ENCODE measurements at regions not wholly inside any gene's neighbourhood (a gene's known extent, or its start where the extent isn't known, plus 50 kb on each side); places are given as distances from the start of the nearest gene placed in this dataset.

DNA sequence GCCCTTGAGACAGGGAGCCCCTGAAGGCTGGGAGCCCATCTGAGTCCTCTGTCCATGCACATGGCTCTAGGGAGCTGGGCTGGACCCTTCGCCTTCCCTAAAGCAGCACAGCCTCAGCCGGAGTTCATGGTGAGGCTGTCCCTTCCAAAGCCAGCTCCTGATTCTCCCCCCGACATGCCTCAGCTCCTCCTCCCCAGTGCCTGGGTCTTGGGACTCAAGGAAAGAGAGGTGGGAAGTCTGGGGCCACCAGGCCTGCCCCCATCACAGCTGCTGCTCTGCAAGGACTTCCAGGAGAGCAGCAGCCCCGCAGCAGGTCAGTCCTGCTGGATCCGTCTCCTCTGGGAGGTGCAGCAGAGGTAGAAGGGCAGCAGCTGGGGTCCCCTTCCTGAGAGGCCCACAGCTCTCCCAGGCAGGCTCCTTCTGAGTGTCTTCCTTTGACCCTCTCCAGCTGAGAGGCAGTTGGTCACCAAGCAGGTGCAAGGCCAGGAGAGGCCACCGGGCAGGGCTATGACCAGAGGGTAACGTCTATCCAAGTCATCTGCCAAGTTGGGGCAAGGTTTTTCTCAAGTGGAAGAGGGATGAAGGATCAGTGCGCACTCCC is 90.5 kb downstream of the ADRA2C start:
- in situ Hi-C loops (cut with MboI; ENCODE audit: low sequenced_read_pairs in 4 of 4): no loop called here
- Histone ChIP-seq H3K27me3 (peaks cover 16 to 34% (median 18%) of the 10 kb centered on the region in 3 donors), H3K4me3 (no peak overlapping the region), H3K36me3 (no peaks in the 10 kb centered on the region), H3K4me1 (no peaks in the 10 kb centered on the region), H3K27ac (no peak overlapping the region), H3K9me3 (no peaks in the 10 kb centered on the region)
- no peak for TF ChIP-seq POLR2A (IDR thresholded peaks at IDR 0.05)
- TF ChIP-seq, protein P1, sequence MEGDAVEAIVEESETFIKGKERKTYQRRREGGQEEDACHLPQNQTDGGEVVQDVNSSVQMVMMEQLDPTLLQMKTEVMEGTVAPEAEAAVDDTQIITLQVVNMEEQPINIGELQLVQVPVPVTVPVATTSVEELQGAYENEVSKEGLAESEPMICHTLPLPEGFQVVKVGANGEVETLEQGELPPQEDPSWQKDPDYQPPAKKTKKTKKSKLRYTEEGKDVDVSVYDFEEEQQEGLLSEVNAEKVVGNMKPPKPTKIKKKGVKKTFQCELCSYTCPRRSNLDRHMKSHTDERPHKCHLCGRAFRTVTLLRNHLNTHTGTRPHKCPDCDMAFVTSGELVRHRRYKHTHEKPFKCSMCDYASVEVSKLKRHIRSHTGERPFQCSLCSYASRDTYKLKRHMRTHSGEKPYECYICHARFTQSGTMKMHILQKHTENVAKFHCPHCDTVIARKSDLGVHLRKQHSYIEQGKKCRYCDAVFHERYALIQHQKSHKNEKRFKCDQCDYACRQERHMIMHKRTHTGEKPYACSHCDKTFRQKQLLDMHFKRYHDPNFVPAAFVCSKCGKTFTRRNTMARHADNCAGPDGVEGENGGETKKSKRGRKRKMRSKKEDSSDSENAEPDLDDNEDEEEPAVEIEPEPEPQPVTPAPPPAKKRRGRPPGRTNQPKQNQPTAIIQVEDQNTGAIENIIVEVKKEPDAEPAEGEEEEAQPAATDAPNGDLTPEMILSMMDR (IDR thresholded peaks at IDR 0.05 in 4 of 5, conservative IDR thresholded peaks at IDR 0.05 in 1 of 5): no peak
- ATAC-seq: no peak
- intact Hi-C loops (cut with DNase I; ENCODE audit: low total_unique reads): no loop called here
- DNase-seq: no peak

DNA sequence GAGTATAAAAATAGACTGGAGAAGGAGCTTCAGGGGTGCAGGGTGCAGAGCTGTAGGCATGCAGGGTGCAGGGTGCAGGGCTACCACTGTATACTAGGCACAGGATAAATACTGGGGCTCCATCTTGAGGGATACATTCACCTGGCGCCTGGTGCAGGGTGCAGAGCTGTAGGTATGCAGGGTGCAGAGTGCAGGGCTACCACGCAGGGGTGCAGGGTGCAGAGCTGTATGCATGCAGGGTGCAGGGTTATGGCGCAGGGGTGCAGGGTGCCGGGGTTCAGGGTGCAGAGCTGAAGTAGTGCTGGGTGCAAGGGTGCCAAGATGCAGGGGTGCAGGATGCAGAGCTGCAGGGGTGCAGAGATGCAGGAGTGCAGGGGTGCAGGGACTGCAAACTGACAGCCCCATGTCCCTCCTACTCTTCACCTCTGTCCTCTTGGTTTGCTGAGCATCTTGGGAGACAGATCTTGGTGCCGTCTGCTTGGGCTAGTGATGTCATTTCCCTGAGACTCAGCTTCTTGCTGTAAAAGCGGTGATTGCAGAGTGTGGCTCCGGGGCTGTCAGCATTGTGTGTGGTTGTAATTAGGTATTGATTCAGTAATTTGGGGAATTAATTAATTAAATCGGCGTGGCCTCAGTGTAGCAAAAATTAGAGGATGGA is 91.2 kb downstream of the ADRA2C start:
- intact Hi-C loops (cut with DNase I; ENCODE audit: low total_unique reads): no loop called here
- no peak for DNase-seq
- in situ Hi-C loops (cut with MboI; ENCODE audit: low sequenced_read_pairs in 4 of 4): no loop called here
- no peak overlapping the region for H3K4me3 ChIP-seq
- no peaks in the 10 kb centered on the region for H3K4me1 ChIP-seq
- no peak overlapping the region for H3K27ac ChIP-seq
- peaks cover 16 to 34% (median 19%) of the 10 kb centered on the region in 3 donors for H3K27me3 ChIP-seq
- H3K9me3 ChIP-seq: no peaks in the 10 kb centered on the region
- no peaks in the 10 kb centered on the region for H3K36me3 ChIP-seq
- no peak for ATAC-seq
- TF ChIP-seq, protein P1 (IDR thresholded peaks at IDR 0.05 in 4 of 5, conservative IDR thresholded peaks at IDR 0.05 in 1 of 5): no peak
- TF ChIP-seq POLR2A (IDR thresholded peaks at IDR 0.05): no peak

DNA sequence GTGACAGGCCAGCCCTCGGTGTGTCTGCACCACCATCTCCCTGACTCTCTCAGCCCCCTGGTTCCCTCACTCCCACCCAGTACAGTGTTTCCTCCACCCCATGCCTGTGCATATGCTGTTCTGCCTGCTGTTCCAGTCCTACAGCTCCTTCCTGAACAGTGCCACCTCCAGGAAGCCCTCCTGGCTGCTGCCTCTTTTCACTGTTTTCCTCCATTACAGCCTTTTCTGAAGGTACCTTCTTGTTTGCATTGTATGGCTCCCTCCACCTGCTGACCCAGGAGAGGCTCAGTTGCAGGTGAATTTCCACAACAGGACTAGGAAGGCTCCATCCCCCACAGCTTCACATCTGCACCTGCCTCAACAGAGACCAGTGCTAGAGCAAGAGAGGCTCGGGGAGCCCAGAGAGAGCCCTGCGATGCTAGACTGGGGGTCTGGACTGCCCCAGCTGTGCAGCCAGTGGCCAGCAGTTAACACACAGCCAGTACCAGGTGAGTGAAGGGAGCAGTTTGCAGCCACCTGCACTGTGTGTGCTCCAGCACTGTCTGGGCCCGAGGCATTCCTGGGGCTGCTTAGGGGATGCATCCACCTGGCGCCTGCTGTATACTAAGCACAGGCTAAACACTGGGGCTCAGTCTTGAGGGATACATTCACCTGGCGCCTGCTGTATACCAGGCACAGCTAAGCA is 92.0 kb downstream of the ADRA2C start:
- H3K27ac ChIP-seq: no peak overlapping the region
- no peaks in the 10 kb centered on the region for H3K36me3 ChIP-seq
- no peak overlapping the region for H3K4me3 ChIP-seq
- DNase-seq (no peak), ATAC-seq (no peak)
- TF ChIP-seq POLR2A (IDR thresholded peaks at IDR 0.05): no peak
- TF ChIP-seq, protein P1 (IDR thresholded peaks at IDR 0.05 in 4 of 5, conservative IDR thresholded peaks at IDR 0.05 in 1 of 5): no peak
- H3K27me3 ChIP-seq: peaks cover 23 to 35% (median 26%) of the 10 kb centered on the region in 3 donors
- in situ Hi-C loops (cut with MboI; ENCODE audit: low sequenced_read_pairs in 4 of 4): no loop called here
- intact Hi-C loops (cut with DNase I; ENCODE audit: low total_unique reads): no loop called here
- no peaks in the 10 kb centered on the region for H3K9me3 ChIP-seq
- no peaks in the 10 kb centered on the region for H3K4me1 ChIP-seq

DNA sequence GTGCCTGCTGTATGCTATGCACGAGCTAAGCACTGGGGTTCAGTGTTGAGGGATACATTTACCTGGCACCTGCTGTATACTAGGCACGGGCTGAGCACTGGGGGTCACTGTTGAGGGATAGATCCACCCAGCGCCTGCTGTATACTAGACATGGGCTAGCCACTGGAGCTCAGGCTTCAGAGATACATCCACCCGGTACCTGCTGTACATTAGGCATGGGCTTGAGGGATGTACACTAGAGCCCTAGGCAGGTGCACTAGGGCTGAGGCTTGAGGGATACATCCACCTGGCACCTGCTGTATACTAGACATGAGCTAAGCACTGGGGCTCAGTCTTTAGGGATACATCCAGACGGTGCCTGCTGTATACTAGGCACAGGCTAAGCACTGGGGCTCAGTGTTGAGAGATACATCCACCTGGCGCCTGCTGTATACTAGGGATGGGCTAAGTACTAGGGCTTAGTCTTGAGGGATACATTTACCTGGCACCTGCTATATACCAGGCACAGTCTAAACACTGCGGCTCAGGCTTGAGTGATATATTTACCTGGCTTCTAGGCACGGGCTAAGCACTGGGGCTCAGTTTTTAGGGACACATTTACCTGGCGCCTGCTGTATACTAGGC is 92.7 kb downstream of the ADRA2C start:
- in situ Hi-C loops (cut with MboI; ENCODE audit: low sequenced_read_pairs in 4 of 4): no loop called here

More for the DNA sequence above, 92.7 kb downstream of the ADRA2C start:
- H3K27ac ChIP-seq: no peak overlapping the region
- intact Hi-C loops (cut with DNase I; ENCODE audit: low total_unique reads): no loop called here
- peaks cover 25 to 30% (median 27%) of the 10 kb centered on the region in 3 donors for H3K27me3 ChIP-seq
- TF ChIP-seq, protein P1 (IDR thresholded peaks at IDR 0.05 in 4 of 5, conservative IDR thresholded peaks at IDR 0.05 in 1 of 5): no peak
- no peak for TF ChIP-seq POLR2A (IDR thresholded peaks at IDR 0.05)
- no peak overlapping the region for H3K4me3 ChIP-seq
- ATAC-seq: no peak
- no peaks in the 10 kb centered on the region for H3K36me3 ChIP-seq
- H3K4me1 ChIP-seq: no peaks in the 10 kb centered on the region
- no peaks in the 10 kb centered on the region for H3K9me3 ChIP-seq
- no peak for DNase-seq

Data from gastrocnemius medialis (tissue), 4 donors.